AG10803 (cell line): ENCODE measurements at regions not wholly inside any gene's neighbourhood (a gene's known extent, or its start where the extent isn't known, plus 50 kb on each side); places are given as distances from the start of the nearest gene placed in this dataset.

ENCODE experiments used
- DNase-seq: peaks from one replicate; pipeline ENCODE4 v3.0.0; 2010; ENCODE audit warnings: low read depth
- H3K4me3 ChIP-seq: 2 replicates; pipeline ENCODE4 v1.5.1; 2011; ENCODE audit warnings: mild to moderate bottlenecking, low read length, control low read depth
- CTCF ChIP-seq: conservative IDR thresholded peaks from 2 replicates; pipeline ENCODE4 v1.5.1; 2011; ENCODE audit warnings: mild to moderate bottlenecking, low read length, control low read depth, inconsistent platforms

GRCh38 chrX:13897566-13897965, 80.7 kb upstream of the GPM6B start:
- no peak for TF ChIP-seq CTCF
- H3K4me3 ChIP-seq, result no peak overlapping the region
- peak; percentile 24 for DNase-seq

- peak; percentile 11 for DNase-seq
- no peak overlapping the region for H3K4me3 ChIP-seq
- no peak for TF ChIP-seq CTCF
These were observed 78.1 kb upstream of the GPM6B start for GRCh38 chrX:13894888-13895565.

GRCh38 chrX:13893826-13894225, 76.9 kb upstream of the GPM6B start:
- no peak for TF ChIP-seq CTCF
- H3K4me3 ChIP-seq, result no peak overlapping the region
- no peak for DNase-seq

GRCh38 chrX:13892856-13893255, 76.0 kb upstream of the GPM6B start:
- TF ChIP-seq CTCF, result no peak
- H3K4me3 ChIP-seq, result no peak overlapping the region
- no peak for DNase-seq

GRCh38 chrX:13891377-13892140, 74.7 kb upstream of the GPM6B start:
- no peak for DNase-seq
- no peak overlapping the region for H3K4me3 ChIP-seq
- no peak for TF ChIP-seq CTCF

GRCh38 chrX:13890806-13891205, 73.9 kb upstream of the GPM6B start:
- TF ChIP-seq CTCF, result no peak
- H3K4me3 ChIP-seq, result no peak overlapping the region
- DNase-seq, result no peak

GRCh38 chrX:13888284-13888683, 71.4 kb upstream of the GPM6B start:
- no peak for TF ChIP-seq CTCF
- H3K4me3 ChIP-seq, result no peak overlapping the region
- no peak for DNase-seq
